Upper lobe of left lung (tissue), 6 donors: ENCODE measurements at regions not wholly inside any gene's neighbourhood (a gene's known extent, or its start where the extent isn't known, plus 50 kb on each side); places are given as distances from the start of the nearest gene placed in this dataset.
A peak's percentile ranks its signal among the peaks of the same experiment; 100 is the strongest.

Experiments used
- ATAC-seq, 2 donors: fragments of 200-7000 bp; cut with Tn5 transposase; one replicate each; pipeline ENCODE4 v1.9.1; 2022; ENCODE audit warnings: mild to moderate bottlenecking in 2 of 2, moderate library complexity in 2 of 2; ENCODE audit not compliant: low FRiP score in 2 of 2
- DNase-seq, 2 donors: peaks; one replicate each; pipeline ENCODE4 v3.0.0-alpha.2; 2019 to 2020
- H3K27ac ChIP-seq, 4 donors: fragments of 200-600 bp; sonication (generic); one replicate each; pipeline ENCODE4 v1.5.1; 2016 to 2019
- H3K27me3 ChIP-seq, 4 donors: fragments of 200-600 bp; sonication (generic); one replicate each; pipeline ENCODE4 v1.5.1; 2017 to 2019
- H3K36me3 ChIP-seq, 4 donors: fragments of 200-600 bp; sonication (generic); one replicate each; pipeline ENCODE4 v1.5.1; 2016 to 2019
- H3K4me1 ChIP-seq, 4 donors: fragments of 200-600 bp; sonication (generic); one replicate each; pipeline ENCODE4 v1.5.1; 2018 to 2019
- H3K4me3 ChIP-seq, 4 donors: fragments of 200-600 bp; sonication (generic); one replicate each; pipeline ENCODE4 v1.5.1; 2017 to 2019; ENCODE audit warnings: mild to moderate bottlenecking in 2 of 4, moderate library complexity in 1 of 4
- H3K9me3 ChIP-seq, 4 donors: fragments of 200-600 bp; sonication (generic); one replicate each; pipeline ENCODE4 v1.5.1; 2018 to 2019
- CTCF ChIP-seq, 6 experiments: fragments of 450-650 bp in 4 of 6; fragments of 200-600 bp in 2 of 6; sonication (generic) in 2 of 6; IDR thresholded peaks; one replicate each; pipeline ENCODE4 v1.5.1; 2016 to 2019; ENCODE audit warnings: antibody characterized with exemption in 6 of 6
- EP300 ChIP-seq, 4 donors: sonication (generic); formaldehyde crosslinking; IDR thresholded peaks; one replicate each; pipeline ENCODE4 v1.5.1; 2017; ENCODE audit warnings: antibody characterized with exemption in 4 of 4, control low read depth in 2 of 4
- POLR2A ChIP-seq, 4 donors: fragments of 450-650 bp; IDR thresholded peaks; one replicate each; pipeline ENCODE4 v1.5.1; 2016 to 2017; ENCODE audit warnings: antibody characterized with exemption in 4 of 4, mild to moderate bottlenecking in 2 of 4
- POLR2AphosphoS5 ChIP-seq, 2 donors: sonication (generic); formaldehyde crosslinking; IDR thresholded peaks; one replicate each; pipeline ENCODE4 v1.5.1; 2017; ENCODE audit warnings: antibody characterized with exemption in 2 of 2
- WGBS, 2 donors: methylation state at CpG; one replicate each; pipeline ENCODE4 v1.1.5; 2017 to 2018; 5-methylcytosine and 5-hydroxymethylcytosine counted together
- small RNA-seq, 4 donors: library from RNA; depleted of rRNA; stranded (forward); fragments of <200 nt; gene quantifications; one replicate each; pipeline ENCODE3, GENCODE V24; 2016
- donor health status: DM: no; HTN: no; CAD: no; lungs with moderate emphysema.
- donor health status: DM: no; HTN: yes; CAD: no; lungs with severe emphysema.

- no peaks in the 10 kb centered on the region for H3K9me3 ChIP-seq
- no peak overlapping the region for H3K27ac ChIP-seq
- H3K36me3 ChIP-seq, result no peaks in the 10 kb centered on the region
- no peak overlapping the region for H3K4me3 ChIP-seq
- 71 to 75% methylated on average over 6 of the region's 6 CpGs for WGBS, 2 donors
- TF ChIP-seq POLR2AphosphoS5 (IDR thresholded peaks at IDR 0.05), result no peak
- TF ChIP-seq EP300 (IDR thresholded peaks at IDR 0.05), result no peak
- no peak for TF ChIP-seq CTCF (IDR thresholded peaks at IDR 0.05)
- no peaks in the 10 kb centered on the region for H3K27me3 ChIP-seq
- H3K4me1 ChIP-seq, result peaks cover 0 to 7% (median 0%) of the 10 kb centered on the region in 4 donors
- ATAC-seq (no peak), DNase-seq (no peak)
Observed at GRCh38 chr7:79507131-79507530, 53.7 kb upstream of the MAGI2 start.

GRCh38 chr7:79506481-79506880 is 53.0 kb upstream of the MAGI2 start:
- Histone ChIP-seq H3K4me1 (peaks cover 0 to 7% (median 0%) of the 10 kb centered on the region in 4 donors), H3K9me3 (no peaks in the 10 kb centered on the region), H3K27me3 (no peaks in the 10 kb centered on the region), H3K36me3 (no peaks in the 10 kb centered on the region), H3K4me3 (no peak overlapping the region), H3K27ac (no peak overlapping the region)
- WGBS, 2 donors, result 46 to 60% methylated on average over 2 of the region's 2 CpGs
- peak in 1 of 2 donors; percentile 39 for ATAC-seq
- no peak for TF ChIP-seq POLR2AphosphoS5 (IDR thresholded peaks at IDR 0.05)
- no peak for TF ChIP-seq EP300 (IDR thresholded peaks at IDR 0.05)
- no peak for TF ChIP-seq POLR2A (IDR thresholded peaks at IDR 0.05)
- no peak for TF ChIP-seq CTCF (IDR thresholded peaks at IDR 0.05)
- DNase-seq, result no peak

GRCh38 chr7:79504607-79505389 is 51.3 kb upstream of the MAGI2 start:
- 56 to 60% methylated on average over 9 of the region's 9 CpGs for WGBS, 2 donors
- Histone ChIP-seq H3K36me3 (no peaks in the 10 kb centered on the region), H3K4me1 (peaks cover 0 to 7% (median 0%) of the 10 kb centered on the region in 4 donors), H3K27me3 (no peaks in the 10 kb centered on the region), H3K27ac (peak overlapping the region; percentile 20 to 66 (median 32)), H3K4me3 (no peak overlapping the region), H3K9me3 (no peaks in the 10 kb centered on the region)
- peak in 1 of 2 donors; percentile 46 for DNase-seq
- peak; percentile 35 to 57 for ATAC-seq
- no peak for TF ChIP-seq EP300 (IDR thresholded peaks at IDR 0.05)
- no peak for TF ChIP-seq CTCF (IDR thresholded peaks at IDR 0.05)

Small RNAs in the stretch of these regions (small RNA-seq; reads per million reads assigned to genes)
- gene RNA5SP234 (0 reads per million in 4 donors), gene RNU6-849P (0 reads per million in 4 donors)
